GM21515 (cell line): ENCODE measurements at regions not wholly inside any gene's neighbourhood (a gene's known extent, or its start where the extent isn't known, plus 50 kb on each side); places are given as distances from the start of the nearest gene placed in this dataset.
"Not testable (repeated sequence)": the region's sequence is repeated elsewhere in the genome, so short reads cannot be mapped to it uniquely, and the experiment has no call there.

Experiments
- ATAC-seq: cut with Tn5 transposase; IDR thresholded peaks from one replicate; pipeline ENCODE4 v1.9.1; 2021; ENCODE audit not compliant: unreplicated experiment

GRCh38 chr12:116327992-116328391 is 50.5 kb upstream of the MED13L start:
- ATAC-seq = not testable (repeated sequence)

- ATAC-seq = no peak
Observed at GRCh38 chr12:116331876-116332275, 54.4 kb upstream of the MED13L start.

- no peak for ATAC-seq
Observed at GRCh38 chr12:116332705-116333380, 55.4 kb upstream of the MED13L start.

- no peak for ATAC-seq
Observed at GRCh38 chr12:116333402-116333801, 55.9 kb upstream of the MED13L start.

GRCh38 chr12:116336542-116337065 is 59.1 kb upstream of the MED13L start:
- ATAC-seq = peak; percentile 76

GRCh38 chr12:116337312-116337711 is 59.8 kb upstream of the MED13L start:
- no peak for ATAC-seq

- no peak for ATAC-seq
Observed at GRCh38 chr12:116338064-116338846, 60.8 kb upstream of the MED13L start.

GRCh38 chr12:116339062-116339461 is 61.6 kb upstream of the MED13L start:
- ATAC-seq = no peak

GRCh38 chr12:116339800-116340371 is 62.4 kb upstream of the MED13L start:
- ATAC-seq = no peak

GRCh38 chr12:116343331-116343884 is 65.9 kb upstream of the MED13L start:
- ATAC-seq = no peak

GRCh38 chr12:116346222-116346621 is 68.7 kb upstream of the MED13L start:
- no peak for ATAC-seq

GRCh38 chr12:116346741-116347140 is 69.2 kb upstream of the MED13L start:
- no peak for ATAC-seq

- no peak for ATAC-seq
Observed at GRCh38 chr12:116347265-116347664, 69.8 kb upstream of the MED13L start.

GRCh38 chr12:116352315-116352835 is 74.9 kb upstream of the MED13L start:
- ATAC-seq = no peak

- ATAC-seq = no peak
Observed at GRCh38 chr12:116353958-116354357, 76.5 kb upstream of the MED13L start.

GRCh38 chr12:116354534-116354933 is 77.0 kb upstream of the MED13L start:
- no peak for ATAC-seq

GRCh38 chr12:116354950-116355783 is 77.7 kb upstream of the MED13L start:
- no peak for ATAC-seq

GRCh38 chr12:116358536-116358892 is 81.0 kb upstream of the MED13L start:
- no peak for ATAC-seq

- ATAC-seq = peak; percentile 90
Observed at GRCh38 chr12:116358893-116359761, 81.6 kb upstream of the MED13L start.
